SU-DHL-6 (cell line): ENCODE measurements at regions not wholly inside any gene's neighbourhood (a gene's known extent, or its start where the extent isn't known, plus 50 kb on each side); places are given as distances from the start of the nearest gene placed in this dataset.

Experiments
- EZH2phosphoT487 ChIP-seq: fragments of 200-600 bp; sonication (generic), shearing (Covaris generic); conservative IDR thresholded peaks from 2 replicates; pipeline ENCODE4 v1.6.1; 2018; ENCODE audit warnings: mild to moderate bottlenecking, antibody characterized with exemption, low read length, moderate library complexity, mixed read lengths
- TF ChIP-seq, protein P1 (sequence below): fragments of 200-600 bp; sonication (generic); IDR thresholded peaks from one replicate; pipeline ENCODE4 v1.5.1; 2017; ENCODE audit warnings: antibody characterized with exemption, mild to moderate bottlenecking, low read length, moderate library complexity; ENCODE audit not compliant: insufficient read depth, poor library complexity, severe bottlenecking

DNA sequence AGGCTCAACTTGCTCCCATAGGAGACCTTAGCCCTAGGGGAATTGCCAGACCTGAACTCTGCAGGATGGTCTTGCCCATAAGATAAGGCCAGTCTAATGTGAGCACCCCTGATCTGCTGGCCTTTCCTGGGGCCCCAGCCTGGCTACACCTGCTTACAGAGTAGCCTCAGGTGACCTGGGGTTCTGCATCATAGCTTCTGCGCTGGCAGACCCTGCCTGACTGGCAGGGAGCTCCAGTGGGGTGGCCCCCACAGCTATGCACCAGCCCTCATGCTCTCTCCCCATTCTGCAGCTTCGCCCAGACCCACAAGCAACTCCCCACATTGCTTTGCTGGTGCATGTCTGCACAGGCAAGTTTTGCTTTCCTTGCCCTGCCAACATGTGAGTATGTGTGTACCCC is 371.3 kb upstream of the CLEC14A start:
- TF ChIP-seq, protein P1, sequence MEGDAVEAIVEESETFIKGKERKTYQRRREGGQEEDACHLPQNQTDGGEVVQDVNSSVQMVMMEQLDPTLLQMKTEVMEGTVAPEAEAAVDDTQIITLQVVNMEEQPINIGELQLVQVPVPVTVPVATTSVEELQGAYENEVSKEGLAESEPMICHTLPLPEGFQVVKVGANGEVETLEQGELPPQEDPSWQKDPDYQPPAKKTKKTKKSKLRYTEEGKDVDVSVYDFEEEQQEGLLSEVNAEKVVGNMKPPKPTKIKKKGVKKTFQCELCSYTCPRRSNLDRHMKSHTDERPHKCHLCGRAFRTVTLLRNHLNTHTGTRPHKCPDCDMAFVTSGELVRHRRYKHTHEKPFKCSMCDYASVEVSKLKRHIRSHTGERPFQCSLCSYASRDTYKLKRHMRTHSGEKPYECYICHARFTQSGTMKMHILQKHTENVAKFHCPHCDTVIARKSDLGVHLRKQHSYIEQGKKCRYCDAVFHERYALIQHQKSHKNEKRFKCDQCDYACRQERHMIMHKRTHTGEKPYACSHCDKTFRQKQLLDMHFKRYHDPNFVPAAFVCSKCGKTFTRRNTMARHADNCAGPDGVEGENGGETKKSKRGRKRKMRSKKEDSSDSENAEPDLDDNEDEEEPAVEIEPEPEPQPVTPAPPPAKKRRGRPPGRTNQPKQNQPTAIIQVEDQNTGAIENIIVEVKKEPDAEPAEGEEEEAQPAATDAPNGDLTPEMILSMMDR: no peak
- TF ChIP-seq EZH2phosphoT487: no peak
